ENCODE measurements at regions not wholly inside any gene's neighbourhood (a gene's known extent, or its start where the extent isn't known, plus 50 kb on each side); places are given as distances from the start of the nearest gene placed in this dataset.
"Not testable (repeated sequence)": the region's sequence is repeated elsewhere in the genome, so short reads cannot be mapped to it uniquely, and the experiment has no call there.

DNA sequence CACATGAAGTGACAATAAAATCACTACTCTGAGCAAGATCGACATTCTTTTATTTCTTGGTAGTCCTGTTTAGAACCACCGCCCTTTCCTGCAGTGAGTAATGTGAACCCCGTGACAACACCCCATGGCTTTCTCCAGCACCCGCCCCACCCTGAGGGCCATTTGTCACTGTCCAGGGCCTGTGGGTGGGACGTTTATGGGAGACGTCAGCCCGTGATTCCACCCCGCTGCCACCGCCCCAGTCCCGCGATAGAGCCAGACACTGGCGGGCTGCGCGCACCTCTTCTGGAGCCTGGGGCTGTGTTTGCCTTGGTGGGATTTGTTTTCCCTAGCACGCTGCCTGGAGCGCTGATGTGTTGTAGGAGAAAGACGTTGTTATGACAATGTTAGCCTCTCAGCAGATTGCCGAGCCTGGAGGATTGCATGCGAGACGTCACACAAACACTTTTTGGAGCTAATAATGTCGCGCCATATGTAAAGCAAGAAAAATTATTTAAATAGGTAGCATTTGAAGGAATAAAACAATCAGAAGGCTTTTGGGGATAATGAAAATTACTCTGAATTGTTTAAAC is 263.7 kb downstream of the TEX29 start:
- Mint-ChIP-seq H3K4me1 (ENCODE audit: low read depth) (no peaks in the 10 kb centered on the region), H3K9me3 (ENCODE audit: low read depth) (no peaks in the 10 kb centered on the region), H3K27me3 (no peaks in the 10 kb centered on the region), H3K4me3 (no peak overlapping the region), H3K36me3 (peaks cover 4% of the 10 kb centered on the region), H3K27ac (no peak overlapping the region)

DNA sequence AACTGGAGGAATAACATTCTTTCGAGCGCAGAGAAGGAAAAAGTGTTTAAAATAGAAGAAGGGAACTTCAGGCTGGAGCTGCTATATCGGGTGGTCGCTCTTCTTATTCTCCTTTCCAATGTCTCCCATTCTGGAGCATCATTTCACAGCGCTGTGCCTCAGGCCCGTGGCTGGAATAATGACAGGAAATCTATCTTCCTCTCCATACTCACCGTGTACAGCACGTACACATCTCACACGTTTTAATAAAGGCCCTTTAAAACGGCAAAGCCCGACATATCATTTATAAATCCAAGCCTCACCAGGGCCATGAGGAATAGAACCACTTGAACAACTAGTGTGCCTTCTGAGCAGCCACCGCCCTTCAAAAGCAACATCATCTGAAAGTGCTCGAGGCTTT is 264.4 kb downstream of the TEX29 start:
- Mint-ChIP-seq H3K4me1 (ENCODE audit: low read depth) (no peaks in the 10 kb centered on the region), H3K27ac (no peak overlapping the region), H3K27me3 (no peaks in the 10 kb centered on the region), H3K4me3 (no peak overlapping the region), H3K36me3 (peaks cover 4% of the 10 kb centered on the region), H3K9me3 (ENCODE audit: low read depth) (no peaks in the 10 kb centered on the region)

DNA sequence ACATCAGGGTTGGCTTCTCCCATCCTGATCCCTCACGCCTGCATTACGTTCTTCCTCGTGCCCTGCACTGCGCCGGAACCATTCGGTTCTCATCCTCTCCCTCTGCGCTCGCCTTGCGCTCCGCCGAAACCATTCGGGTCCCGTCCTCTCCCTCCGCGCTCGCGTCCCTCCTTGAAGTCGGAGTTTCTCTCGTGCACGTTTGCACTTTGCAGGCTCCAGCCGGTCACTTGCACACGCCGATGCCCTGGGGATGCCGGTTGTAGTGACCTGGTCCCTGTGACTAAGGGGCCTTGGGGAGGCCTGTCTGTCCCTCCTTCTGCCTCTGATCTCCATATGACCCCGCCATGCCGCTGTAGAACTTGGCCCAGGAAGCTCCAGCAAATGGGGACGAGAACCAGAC is 265.8 kb downstream of the TEX29 start:
- Mint-ChIP-seq H3K9me3 (ENCODE audit: low read depth) (no peaks in the 10 kb centered on the region), H3K27ac (no peak overlapping the region), H3K4me3 (no peak overlapping the region), H3K4me1 (ENCODE audit: low read depth) (no peaks in the 10 kb centered on the region), H3K27me3 (no peaks in the 10 kb centered on the region), H3K36me3 (peaks cover 3% of the 10 kb centered on the region)

DNA sequence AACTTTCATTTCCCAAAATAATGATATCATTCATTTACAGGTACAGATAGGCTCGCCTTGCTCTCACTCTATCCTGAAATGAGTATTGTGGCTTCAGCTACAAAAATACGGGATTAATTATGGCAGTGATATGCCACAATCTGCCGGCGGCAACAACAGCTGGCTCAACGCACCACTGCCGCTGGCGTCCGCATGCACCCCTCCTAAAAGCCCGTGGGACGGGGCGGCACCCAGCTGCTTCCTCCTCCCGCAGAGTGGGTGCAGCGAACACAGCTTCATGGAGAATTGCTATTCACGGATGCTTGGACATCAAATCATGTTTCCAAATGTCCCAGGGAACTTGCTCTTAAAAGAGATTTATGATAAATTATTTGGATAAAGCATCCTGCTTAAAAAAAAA is 266.8 kb downstream of the TEX29 start:
- H3K36me3 Mint-ChIP-seq, result no peaks in the 10 kb centered on the region
- no peaks in the 10 kb centered on the region for H3K4me1 Mint-ChIP-seq (ENCODE audit: low read depth)
- H3K27ac Mint-ChIP-seq, result no peak overlapping the region
- H3K9me3 Mint-ChIP-seq (ENCODE audit: low read depth), result no peaks in the 10 kb centered on the region
- no peak overlapping the region for H3K4me3 Mint-ChIP-seq
- no peaks in the 10 kb centered on the region for H3K27me3 Mint-ChIP-seq

DNA sequence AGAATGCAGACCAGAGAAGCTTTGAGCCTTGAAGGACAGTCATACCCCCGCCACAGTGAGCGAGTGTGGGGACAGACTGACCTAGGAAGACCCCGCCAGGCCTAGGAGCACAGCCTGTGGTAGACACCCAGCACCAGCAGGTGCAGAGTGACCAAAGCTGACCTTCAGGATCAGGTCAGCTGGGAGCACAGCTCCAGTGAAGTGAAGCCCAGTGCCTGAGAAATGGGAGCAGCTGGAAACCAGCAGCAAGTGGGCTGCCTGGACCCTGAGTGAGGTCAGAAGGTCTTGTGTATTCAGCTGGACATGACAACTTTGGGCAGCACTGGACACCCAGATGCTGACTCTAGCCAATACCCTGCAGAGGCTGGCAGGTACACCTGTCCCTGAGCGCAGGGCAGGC is 268.9 kb downstream of the TEX29 start:
- no peak overlapping the region for H3K27ac Mint-ChIP-seq
- no peaks in the 10 kb centered on the region for H3K9me3 Mint-ChIP-seq (ENCODE audit: low read depth)
- no peaks in the 10 kb centered on the region for H3K36me3 Mint-ChIP-seq
- no peak overlapping the region for H3K4me3 Mint-ChIP-seq
- H3K27me3 Mint-ChIP-seq, result no peaks in the 10 kb centered on the region
- H3K4me1 Mint-ChIP-seq (ENCODE audit: low read depth), result no peaks in the 10 kb centered on the region

DNA sequence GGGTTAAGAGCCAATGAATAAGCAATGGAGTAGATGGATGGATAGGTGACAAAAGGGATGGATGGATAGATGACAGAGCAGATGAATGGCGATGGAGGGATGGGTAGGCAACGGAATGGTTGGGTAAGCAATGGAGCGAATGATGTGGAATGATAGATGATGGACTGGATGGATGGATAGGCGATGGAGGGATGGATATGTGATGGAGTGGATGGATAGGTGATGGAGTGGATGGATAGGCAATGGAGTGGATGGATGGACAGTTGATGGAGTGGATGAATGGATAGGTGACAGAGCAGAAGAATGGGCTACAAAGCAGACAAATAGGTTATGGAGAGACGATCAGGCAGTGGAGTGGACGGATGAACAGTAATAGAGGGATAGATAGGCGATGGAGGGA is 269.6 kb downstream of the TEX29 start:
- Mint-ChIP-seq H3K9me3 (ENCODE audit: low read depth) (no peaks in the 10 kb centered on the region), H3K27me3 (no peaks in the 10 kb centered on the region), H3K4me3 (no peak overlapping the region), H3K4me1 (ENCODE audit: low read depth) (no peaks in the 10 kb centered on the region), H3K36me3 (no peaks in the 10 kb centered on the region), H3K27ac (no peak overlapping the region)

DNA sequence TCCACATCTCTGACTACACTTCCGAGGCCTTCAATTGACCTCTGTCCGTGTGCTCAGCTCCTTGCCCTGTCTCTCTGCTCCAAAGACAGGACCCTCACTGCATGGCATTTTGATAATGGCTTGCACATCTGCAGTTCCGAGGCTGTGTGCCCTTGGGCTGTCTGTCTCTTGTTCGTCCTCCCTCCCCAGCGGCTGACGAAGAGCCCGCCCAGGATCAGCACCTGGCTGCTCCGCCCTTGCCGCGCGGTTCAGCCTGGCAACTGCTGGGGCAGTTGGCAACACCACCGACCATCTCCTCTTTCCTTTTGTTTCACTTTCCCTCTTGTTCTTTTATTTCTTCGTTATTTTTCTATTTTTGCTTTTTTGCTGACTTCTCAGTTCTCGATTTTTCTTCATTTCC is 270.4 kb downstream of the TEX29 start:
- no peaks in the 10 kb centered on the region for H3K9me3 Mint-ChIP-seq (ENCODE audit: low read depth)
- no peak overlapping the region for H3K27ac Mint-ChIP-seq
- no peaks in the 10 kb centered on the region for H3K27me3 Mint-ChIP-seq
- no peak overlapping the region for H3K4me3 Mint-ChIP-seq
- no peaks in the 10 kb centered on the region for H3K4me1 Mint-ChIP-seq (ENCODE audit: low read depth)
- H3K36me3 Mint-ChIP-seq, result no peaks in the 10 kb centered on the region

DNA sequence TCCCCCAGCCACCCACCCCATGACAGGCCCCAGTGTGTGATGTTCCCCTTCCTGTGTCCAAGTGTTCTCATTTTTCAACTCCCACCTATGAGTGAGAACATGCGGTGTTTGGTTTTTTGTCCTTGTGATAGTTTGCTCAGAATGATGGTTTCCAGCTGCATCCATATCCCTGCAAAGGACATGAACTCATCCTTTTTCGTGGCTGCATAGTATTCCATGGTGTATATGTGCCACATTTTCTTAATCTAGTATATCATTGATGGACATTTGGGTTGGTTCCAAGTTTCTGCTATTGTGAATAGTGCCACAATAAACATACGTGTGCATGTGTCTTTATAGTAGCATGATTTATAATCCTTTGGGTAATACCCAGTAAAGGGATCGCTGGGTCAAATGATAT is 273.0 kb downstream of the TEX29 start:
- H3K4me3 Mint-ChIP-seq; H3K9me3 Mint-ChIP-seq (ENCODE audit: low read depth); H3K4me1 Mint-ChIP-seq (ENCODE audit: low read depth); H3K36me3 Mint-ChIP-seq; H3K27ac Mint-ChIP-seq; H3K27me3 Mint-ChIP-seq: not testable (repeated sequence)

DNA sequence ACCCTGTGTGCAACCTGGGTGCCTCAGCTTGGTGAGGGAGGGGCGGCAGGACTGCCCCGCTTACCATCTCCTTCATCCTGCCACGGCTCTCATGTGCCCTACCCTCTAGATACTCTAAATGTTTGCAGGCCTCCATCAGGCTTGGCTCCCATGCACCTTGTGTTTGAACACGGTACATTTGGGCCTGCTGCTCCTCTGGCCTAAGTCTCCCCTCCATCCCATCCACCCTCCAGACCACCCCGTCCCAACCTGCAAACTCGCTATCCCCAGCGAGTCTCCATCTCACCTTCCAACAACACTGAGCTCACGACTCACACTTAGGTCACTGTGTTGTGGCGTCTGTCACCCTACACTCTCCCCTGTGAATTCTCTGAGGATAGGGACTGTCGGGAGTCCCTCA is 274.2 kb downstream of the TEX29 start:
- Mint-ChIP-seq H3K27me3 (no peaks in the 10 kb centered on the region), H3K36me3 (no peaks in the 10 kb centered on the region), H3K9me3 (ENCODE audit: low read depth) (no peaks in the 10 kb centered on the region), H3K27ac (no peak overlapping the region), H3K4me3 (no peak overlapping the region), H3K4me1 (ENCODE audit: low read depth) (no peaks in the 10 kb centered on the region)

DNA sequence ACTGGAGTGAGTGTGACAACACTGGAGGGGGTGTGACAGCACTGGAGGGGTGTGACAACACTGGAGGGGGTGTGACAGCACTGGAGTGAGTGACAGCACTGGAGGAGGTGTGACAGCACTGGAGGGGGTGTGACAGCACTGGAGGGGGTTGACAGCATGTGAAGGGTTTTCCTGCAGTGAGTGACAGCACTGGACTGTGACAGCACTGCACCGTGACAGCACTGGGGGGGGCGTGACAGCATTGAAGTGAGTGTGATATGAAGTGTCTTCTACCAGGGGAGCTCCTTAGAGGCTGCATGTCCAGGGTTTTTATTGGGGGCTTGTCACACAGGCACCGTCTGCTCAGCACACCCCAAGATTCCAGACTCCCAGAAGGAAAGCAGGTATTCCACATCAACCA is 274.8 kb downstream of the TEX29 start:
- Mint-ChIP-seq H3K27ac (no peak overlapping the region), H3K9me3 (ENCODE audit: low read depth) (no peaks in the 10 kb centered on the region), H3K36me3 (no peaks in the 10 kb centered on the region), H3K4me1 (ENCODE audit: low read depth) (no peaks in the 10 kb centered on the region), H3K4me3 (no peak overlapping the region), H3K27me3 (no peaks in the 10 kb centered on the region)

DNA sequence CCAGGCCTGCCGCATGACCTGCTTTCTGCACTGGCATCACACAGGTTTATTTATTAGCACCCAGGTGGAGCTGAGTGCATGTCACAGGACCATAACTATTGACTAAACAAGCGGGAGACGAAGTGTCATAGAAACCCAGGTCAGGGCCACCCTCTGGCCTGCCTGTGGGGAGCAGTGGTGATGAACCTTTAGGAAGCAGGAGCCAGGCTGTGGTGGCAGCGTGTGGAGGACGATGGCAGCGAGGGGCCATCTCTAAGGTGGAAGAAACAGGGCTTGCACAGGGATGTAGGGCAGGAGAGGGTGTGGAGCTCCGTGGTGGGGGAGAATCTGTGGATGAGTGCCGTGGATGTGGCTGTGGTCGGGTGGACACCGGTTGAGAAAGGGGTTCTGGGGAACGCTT is 275.3 kb downstream of the TEX29 start:
- Mint-ChIP-seq H3K27ac (no peak overlapping the region), H3K9me3 (ENCODE audit: low read depth) (no peaks in the 10 kb centered on the region), H3K4me3 (no peak overlapping the region), H3K4me1 (ENCODE audit: low read depth) (no peaks in the 10 kb centered on the region), H3K27me3 (no peaks in the 10 kb centered on the region), H3K36me3 (no peaks in the 10 kb centered on the region)

DNA sequence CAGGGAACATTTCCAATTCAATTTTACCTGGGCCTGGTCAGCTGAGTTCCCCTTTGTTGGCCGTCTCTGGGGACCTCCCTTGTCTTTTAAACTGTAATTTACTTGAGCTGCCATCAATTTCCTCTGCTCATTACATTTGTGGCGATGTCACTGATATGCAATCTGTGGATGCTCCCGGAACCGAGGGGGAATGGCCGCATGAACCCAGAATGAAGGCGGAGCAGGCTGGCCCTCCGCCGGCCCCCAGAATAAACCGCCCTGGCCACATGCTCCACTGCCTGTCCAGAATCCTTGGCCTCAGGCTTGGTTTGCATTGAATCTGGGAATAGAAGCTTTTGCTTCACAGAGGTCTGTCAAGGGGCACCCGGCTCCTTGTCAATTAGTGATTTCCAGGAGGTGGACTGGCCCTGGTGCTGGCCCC is 276.8 kb downstream of the TEX29 start:
- Mint-ChIP-seq H3K27ac (no peak overlapping the region), H3K36me3 (no peaks in the 10 kb centered on the region), H3K27me3 (no peaks in the 10 kb centered on the region), H3K4me3 (no peak overlapping the region), H3K4me1 (ENCODE audit: low read depth) (no peaks in the 10 kb centered on the region), H3K9me3 (ENCODE audit: low read depth) (no peaks in the 10 kb centered on the region)

DNA sequence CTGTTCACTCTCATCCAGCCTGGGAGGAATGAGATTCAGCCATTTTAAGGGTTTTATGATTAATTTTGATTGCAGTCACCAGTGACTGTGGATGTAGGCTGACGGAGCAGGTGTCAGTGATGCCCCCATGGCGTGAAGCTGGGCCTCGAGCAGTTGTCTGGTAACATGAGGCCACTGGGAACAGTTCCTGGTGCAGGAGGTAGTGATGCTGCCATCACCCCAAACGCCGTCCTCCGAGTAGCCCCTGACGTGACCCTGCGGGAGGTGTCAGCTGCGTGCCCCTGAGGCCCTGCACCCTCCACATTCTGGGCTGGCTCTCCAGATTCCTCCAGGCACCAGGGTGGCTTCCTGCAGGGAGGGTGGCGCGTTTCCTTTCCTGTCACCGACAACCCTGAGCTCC is 277.2 kb downstream of the TEX29 start:
- Mint-ChIP-seq H3K36me3 (no peaks in the 10 kb centered on the region), H3K27ac (no peak overlapping the region), H3K4me3 (no peak overlapping the region), H3K27me3 (no peaks in the 10 kb centered on the region), H3K9me3 (ENCODE audit: low read depth) (no peaks in the 10 kb centered on the region), H3K4me1 (ENCODE audit: low read depth) (no peaks in the 10 kb centered on the region)

DNA sequence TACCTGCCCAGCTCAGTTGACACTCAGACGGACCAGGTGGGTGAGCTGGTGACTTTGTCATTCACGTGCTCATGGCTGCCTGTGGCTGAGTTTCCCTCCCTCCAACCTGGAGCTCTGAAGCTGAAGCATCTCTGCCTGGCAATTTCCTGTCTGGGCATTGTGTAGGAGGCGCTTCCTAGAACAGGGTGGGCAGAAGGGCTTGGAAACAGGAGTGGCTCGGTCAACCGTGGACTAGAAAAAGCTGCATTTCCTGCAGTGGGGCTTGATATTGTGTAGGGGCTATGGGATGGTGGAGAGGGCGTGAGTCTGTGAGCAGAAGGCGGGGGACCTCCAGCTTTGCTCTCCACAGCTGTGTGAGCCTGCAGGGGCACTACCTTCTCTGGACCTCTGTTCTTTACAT is 278.3 kb downstream of the TEX29 start:
- no peaks in the 10 kb centered on the region for H3K27me3 Mint-ChIP-seq
- no peaks in the 10 kb centered on the region for H3K4me1 Mint-ChIP-seq (ENCODE audit: low read depth)
- no peak overlapping the region for H3K4me3 Mint-ChIP-seq
- H3K36me3 Mint-ChIP-seq, result no peaks in the 10 kb centered on the region
- H3K9me3 Mint-ChIP-seq (ENCODE audit: low read depth), result no peaks in the 10 kb centered on the region
- H3K27ac Mint-ChIP-seq, result no peak overlapping the region

DNA sequence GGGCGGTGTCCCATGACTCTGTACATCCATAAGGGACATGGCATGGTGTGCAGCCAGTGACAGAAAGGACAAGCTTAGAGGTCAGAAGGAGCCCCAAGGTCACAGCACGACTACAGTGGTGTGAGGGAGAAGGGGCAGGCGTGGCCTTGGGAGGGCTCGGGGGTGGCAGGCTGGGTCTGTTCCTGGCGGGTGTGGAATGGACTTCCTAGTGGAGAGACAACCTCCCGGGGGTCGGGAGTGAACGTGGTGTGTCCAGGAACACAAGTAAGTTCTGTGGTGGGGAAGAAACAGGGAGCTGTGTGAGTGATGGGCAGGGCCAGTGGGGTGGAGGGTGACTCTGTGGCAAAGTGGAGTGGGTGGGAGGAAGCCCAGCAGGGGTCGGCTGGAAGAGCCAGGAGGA is 279.3 kb downstream of the TEX29 start:
- Mint-ChIP-seq H3K27me3 (no peaks in the 10 kb centered on the region), H3K4me1 (ENCODE audit: low read depth) (no peaks in the 10 kb centered on the region), H3K9me3 (ENCODE audit: low read depth) (no peaks in the 10 kb centered on the region), H3K27ac (no peak overlapping the region), H3K36me3 (no peaks in the 10 kb centered on the region), H3K4me3 (no peak overlapping the region)

DNA sequence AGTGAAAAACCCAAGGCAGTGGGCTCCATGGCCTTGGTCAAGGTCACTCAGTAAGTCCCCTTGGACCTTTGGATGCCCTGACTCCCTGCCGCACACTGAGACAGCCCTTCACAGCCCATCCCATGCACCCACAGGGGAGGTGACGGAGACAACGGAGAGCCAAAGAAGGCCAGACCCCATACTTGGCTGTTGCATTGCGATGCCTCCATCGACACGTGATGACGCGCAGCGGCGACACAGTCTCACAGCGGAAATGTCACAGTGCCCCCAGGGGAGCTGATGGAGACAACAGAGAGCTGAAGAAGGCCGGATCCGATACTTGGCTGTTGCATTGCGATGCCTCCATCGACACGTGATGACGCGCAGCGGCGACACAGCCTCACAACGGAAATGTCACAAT is 282.4 kb downstream of the TEX29 start:
- Mint-ChIP-seq H3K9me3 (ENCODE audit: low read depth) (no peaks in the 10 kb centered on the region), H3K4me1 (ENCODE audit: low read depth) (no peaks in the 10 kb centered on the region), H3K36me3 (no peaks in the 10 kb centered on the region), H3K27me3 (no peaks in the 10 kb centered on the region), H3K27ac (no peak overlapping the region), H3K4me3 (no peak overlapping the region)

DNA sequence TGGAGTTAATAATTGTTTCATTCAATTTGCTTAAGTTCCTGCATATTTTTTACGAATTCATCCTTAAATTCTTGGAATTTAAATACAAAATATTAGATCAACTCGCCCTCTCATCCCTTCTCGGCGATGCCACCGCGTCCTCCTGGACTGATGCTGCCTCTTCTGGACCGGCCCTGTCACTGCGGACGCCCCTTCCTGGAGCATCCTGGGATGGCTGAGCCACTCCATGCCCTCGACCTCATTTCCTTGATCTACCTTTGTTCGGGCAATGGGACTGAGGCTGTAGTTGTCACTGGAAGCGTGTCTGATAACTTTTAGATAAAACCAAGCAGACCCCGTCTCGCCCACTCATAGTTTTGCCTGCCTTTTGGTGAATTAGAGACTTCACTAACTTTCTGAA is 283.7 kb downstream of the TEX29 start:
- H3K27me3 Mint-ChIP-seq, result peaks cover 2% of the 10 kb centered on the region
- no peak overlapping the region for H3K27ac Mint-ChIP-seq
- H3K4me3 Mint-ChIP-seq, result no peak overlapping the region
- H3K4me1 Mint-ChIP-seq (ENCODE audit: low read depth), result no peaks in the 10 kb centered on the region
- no peaks in the 10 kb centered on the region for H3K9me3 Mint-ChIP-seq (ENCODE audit: low read depth)
- H3K36me3 Mint-ChIP-seq, result peaks cover 2% of the 10 kb centered on the region
